ENCODE measurements at regions not wholly inside any gene's neighbourhood (a gene's known extent, or its start where the extent isn't known, plus 50 kb on each side); places are given as distances from the start of the nearest gene placed in this dataset.

DNA sequence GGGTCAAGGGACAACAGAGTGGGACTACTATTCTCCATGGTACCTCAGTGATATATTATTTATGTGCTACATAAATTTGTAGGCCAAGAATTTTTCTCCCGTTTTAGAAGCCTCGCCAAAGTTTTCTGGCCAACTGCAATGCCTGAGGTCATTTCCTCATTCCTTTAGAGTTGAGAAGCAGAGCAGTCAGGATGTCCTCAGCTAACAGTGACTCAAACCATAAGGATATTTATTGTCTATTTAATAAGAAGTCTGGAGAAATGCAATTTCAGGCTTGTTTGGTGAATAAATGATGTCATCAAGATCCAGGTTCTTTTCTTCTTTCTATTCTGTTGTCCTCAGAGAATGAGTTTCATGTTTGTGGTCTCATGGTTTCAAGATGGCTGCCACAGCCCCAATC lies 91.0 kb downstream of the ADCYAP1 start (continued):
- TF ChIP-seq NR3C1 (CRISPR knock-in tag; conservative IDR thresholded peaks at IDR 0.05; ENCODE audit: low read depth) (no peak), FOXJ3 (CRISPR knock-in tag; IDR thresholded peaks at IDR 0.05; ENCODE audit: borderline replicate concordance) (no peak), NFYB (CRISPR knock-in tag; conservative IDR thresholded peaks at IDR 0.05; ENCODE audit: low read depth) (no peak), ZNF396 (CRISPR knock-in tag; IDR thresholded peaks at IDR 0.05; ENCODE audit: borderline replicate concordance) (no peak), FOXP1 (CRISPR knock-in tag; IDR thresholded peaks at IDR 0.05; ENCODE audit: borderline replicate concordance) (no peak), TEAD4 (CRISPR knock-in tag; IDR thresholded peaks at IDR 0.05) (no peak), GTF2I (CRISPR knock-in tag; conservative IDR thresholded peaks at IDR 0.05) (no peak), NR1H2 (CRISPR knock-in tag; IDR thresholded peaks at IDR 0.05) (no peak), SP1 (CRISPR knock-in tag; conservative IDR thresholded peaks at IDR 0.05) (no peak)
- TF ChIP-seq, protein P1, sequence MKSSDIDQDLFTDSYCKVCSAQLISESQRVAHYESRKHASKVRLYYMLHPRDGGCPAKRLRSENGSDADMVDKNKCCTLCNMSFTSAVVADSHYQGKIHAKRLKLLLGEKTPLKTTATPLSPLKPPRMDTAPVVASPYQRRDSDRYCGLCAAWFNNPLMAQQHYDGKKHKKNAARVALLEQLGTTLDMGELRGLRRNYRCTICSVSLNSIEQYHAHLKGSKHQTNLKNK (CRISPR knock-in tag; IDR thresholded peaks at IDR 0.05) = no peak
- TF ChIP-seq, protein P2, sequence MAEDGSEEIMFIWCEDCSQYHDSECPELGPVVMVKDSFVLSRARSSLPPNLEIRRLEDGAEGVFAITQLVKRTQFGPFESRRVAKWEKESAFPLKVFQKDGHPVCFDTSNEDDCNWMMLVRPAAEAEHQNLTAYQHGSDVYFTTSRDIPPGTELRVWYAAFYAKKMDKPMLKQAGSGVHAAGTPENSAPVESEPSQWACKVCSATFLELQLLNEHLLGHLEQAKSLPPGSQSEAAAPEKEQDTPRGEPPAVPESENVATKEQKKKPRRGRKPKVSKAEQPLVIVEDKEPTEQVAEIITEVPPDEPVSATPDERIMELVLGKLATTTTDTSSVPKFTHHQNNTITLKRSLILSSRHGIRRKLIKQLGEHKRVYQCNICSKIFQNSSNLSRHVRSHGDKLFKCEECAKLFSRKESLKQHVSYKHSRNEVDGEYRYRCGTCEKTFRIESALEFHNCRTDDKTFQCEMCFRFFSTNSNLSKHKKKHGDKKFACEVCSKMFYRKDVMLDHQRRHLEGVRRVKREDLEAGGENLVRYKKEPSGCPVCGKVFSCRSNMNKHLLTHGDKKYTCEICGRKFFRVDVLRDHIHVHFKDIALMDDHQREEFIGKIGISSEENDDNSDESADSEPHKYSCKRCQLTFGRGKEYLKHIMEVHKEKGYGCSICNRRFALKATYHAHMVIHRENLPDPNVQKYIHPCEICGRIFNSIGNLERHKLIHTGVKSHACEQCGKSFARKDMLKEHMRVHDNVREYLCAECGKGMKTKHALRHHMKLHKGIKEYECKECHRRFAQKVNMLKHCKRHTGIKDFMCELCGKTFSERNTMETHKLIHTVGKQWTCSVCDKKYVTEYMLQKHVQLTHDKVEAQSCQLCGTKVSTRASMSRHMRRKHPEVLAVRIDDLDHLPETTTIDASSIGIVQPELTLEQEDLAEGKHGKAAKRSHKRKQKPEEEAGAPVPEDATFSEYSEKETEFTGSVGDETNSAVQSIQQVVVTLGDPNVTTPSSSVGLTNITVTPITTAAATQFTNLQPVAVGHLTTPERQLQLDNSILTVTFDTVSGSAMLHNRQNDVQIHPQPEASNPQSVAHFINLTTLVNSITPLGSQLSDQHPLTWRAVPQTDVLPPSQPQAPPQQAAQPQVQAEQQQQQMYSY (CRISPR knock-in tag; IDR thresholded peaks at IDR 0.05) = no peak
- TF ChIP-seq, protein P3, sequence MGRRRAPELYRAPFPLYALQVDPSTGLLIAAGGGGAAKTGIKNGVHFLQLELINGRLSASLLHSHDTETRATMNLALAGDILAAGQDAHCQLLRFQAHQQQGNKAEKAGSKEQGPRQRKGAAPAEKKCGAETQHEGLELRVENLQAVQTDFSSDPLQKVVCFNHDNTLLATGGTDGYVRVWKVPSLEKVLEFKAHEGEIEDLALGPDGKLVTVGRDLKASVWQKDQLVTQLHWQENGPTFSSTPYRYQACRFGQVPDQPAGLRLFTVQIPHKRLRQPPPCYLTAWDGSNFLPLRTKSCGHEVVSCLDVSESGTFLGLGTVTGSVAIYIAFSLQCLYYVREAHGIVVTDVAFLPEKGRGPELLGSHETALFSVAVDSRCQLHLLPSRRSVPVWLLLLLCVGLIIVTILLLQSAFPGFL (CRISPR knock-in tag; IDR thresholded peaks at IDR 0.05; ENCODE audit: borderline replicate concordance) = no peak
- TF ChIP-seq, protein P4, sequence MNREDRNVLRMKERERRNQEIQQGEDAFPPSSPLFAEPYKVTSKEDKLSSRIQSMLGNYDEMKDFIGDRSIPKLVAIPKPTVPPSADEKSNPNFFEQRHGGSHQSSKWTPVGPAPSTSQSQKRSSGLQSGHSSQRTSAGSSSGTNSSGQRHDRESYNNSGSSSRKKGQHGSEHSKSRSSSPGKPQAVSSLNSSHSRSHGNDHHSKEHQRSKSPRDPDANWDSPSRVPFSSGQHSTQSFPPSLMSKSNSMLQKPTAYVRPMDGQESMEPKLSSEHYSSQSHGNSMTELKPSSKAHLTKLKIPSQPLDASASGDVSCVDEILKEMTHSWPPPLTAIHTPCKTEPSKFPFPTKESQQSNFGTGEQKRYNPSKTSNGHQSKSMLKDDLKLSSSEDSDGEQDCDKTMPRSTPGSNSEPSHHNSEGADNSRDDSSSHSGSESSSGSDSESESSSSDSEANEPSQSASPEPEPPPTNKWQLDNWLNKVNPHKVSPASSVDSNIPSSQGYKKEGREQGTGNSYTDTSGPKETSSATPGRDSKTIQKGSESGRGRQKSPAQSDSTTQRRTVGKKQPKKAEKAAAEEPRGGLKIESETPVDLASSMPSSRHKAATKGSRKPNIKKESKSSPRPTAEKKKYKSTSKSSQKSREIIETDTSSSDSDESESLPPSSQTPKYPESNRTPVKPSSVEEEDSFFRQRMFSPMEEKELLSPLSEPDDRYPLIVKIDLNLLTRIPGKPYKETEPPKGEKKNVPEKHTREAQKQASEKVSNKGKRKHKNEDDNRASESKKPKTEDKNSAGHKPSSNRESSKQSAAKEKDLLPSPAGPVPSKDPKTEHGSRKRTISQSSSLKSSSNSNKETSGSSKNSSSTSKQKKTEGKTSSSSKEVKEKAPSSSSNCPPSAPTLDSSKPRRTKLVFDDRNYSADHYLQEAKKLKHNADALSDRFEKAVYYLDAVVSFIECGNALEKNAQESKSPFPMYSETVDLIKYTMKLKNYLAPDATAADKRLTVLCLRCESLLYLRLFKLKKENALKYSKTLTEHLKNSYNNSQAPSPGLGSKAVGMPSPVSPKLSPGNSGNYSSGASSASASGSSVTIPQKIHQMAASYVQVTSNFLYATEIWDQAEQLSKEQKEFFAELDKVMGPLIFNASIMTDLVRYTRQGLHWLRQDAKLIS (CRISPR knock-in tag; IDR thresholded peaks at IDR 0.05; ENCODE audit: borderline replicate concordance) = no peak

DNA sequence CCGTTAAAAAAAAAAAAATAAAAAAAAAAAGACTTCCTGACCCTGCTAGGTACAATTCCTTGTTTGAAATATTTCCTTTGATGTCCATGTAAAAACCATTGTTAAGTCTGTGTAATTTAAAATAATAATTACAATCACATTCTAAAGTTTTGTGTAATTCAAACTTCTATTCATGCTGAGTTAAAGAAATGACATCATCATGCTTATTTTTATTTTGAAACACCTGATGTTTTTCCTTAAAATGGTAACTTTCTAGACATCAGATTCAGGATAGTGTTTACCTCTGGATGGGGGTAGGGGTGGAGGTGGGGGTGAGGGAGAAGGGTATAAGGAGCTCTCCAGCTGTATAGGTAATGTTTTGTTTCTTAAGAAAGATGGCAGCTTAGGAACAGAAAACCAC lies 92.8 kb downstream of the ADCYAP1 start:
- Mint-ChIP-seq H3K36me3 (peaks cover 22% of the 10 kb centered on the region), H3K4me3 (no peak overlapping the region), H3K27me3 (ENCODE audit: low read depth) (no peaks in the 10 kb centered on the region), H3K27ac (no peak overlapping the region), H3K4me1 (peaks cover 14% of the 10 kb centered on the region), H3K9me3 (peaks cover 35% of the 10 kb centered on the region)
- CTCF ChIA-PET = no interaction called here
- DNase-seq (ENCODE audit: low spot score) = no peak
- TF ChIP-seq, protein P4 (CRISPR knock-in tag; IDR thresholded peaks at IDR 0.05; ENCODE audit: borderline replicate concordance) = no peak
- TF ChIP-seq, protein P5, sequence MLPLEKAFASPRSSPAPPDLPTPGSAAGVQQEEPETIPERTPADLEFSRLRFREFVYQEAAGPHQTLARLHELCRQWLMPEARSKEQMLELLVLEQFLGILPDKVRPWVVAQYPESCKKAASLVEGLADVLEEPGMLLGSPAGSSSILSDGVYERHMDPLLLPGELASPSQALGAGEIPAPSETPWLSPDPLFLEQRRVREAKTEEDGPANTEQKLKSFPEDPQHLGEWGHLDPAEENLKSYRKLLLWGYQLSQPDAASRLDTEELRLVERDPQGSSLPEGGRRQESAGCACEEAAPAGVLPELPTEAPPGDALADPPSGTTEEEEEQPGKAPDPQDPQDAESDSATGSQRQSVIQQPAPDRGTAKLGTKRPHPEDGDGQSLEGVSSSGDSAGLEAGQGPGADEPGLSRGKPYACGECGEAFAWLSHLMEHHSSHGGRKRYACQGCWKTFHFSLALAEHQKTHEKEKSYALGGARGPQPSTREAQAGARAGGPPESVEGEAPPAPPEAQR (CRISPR knock-in tag; IDR thresholded peaks at IDR 0.05) = no peak
- TF ChIP-seq CBFB (CRISPR knock-in tag; IDR thresholded peaks at IDR 0.05; ENCODE audit: low read depth) = no peak
- POLR2A ChIA-PET = no interaction called here
- ATAC-seq = no peak

Measured in WTC11 (cell line).